ENCODE measurements at regions not wholly inside any gene's neighbourhood (a gene's known extent, or its start where the extent isn't known, plus 50 kb on each side); places are given as distances from the start of the nearest gene placed in this dataset.

- DNase-seq (ENCODE audit: low spot score) = no peak
These were observed 163.5 kb upstream of the LYZL2 start for GRCh38 chr10:30793093-30793492.

GRCh38 chr10:30792025-30792424 lies 162.5 kb upstream of the LYZL2 start:
- no peak for DNase-seq (ENCODE audit: low spot score)

- no peak for DNase-seq (ENCODE audit: low spot score)
These were observed 161.7 kb upstream of the LYZL2 start for GRCh38 chr10:30791197-30791611.

GRCh38 chr10:30789806-30790205 lies 160.3 kb upstream of the LYZL2 start:
- no peak for DNase-seq (ENCODE audit: low spot score)

GRCh38 chr10:30788307-30788706 lies 158.8 kb upstream of the LYZL2 start:
- peak; percentile 40 for DNase-seq (ENCODE audit: low spot score)

GRCh38 chr10:30786906-30787305 lies 157.4 kb upstream of the LYZL2 start:
- DNase-seq (ENCODE audit: low spot score) = no peak

- DNase-seq (ENCODE audit: low spot score) = peak; percentile 55
These were observed 156.6 kb upstream of the LYZL2 start for GRCh38 chr10:30786131-30786530.

- DNase-seq (ENCODE audit: low spot score) = peak; percentile 87
These were observed 155.5 kb upstream of the LYZL2 start for GRCh38 chr10:30784897-30785605.

GRCh38 chr10:30784524-30784896 lies 155.0 kb upstream of the LYZL2 start:
- DNase-seq (ENCODE audit: low spot score) = peak; percentile 21

GRCh38 chr10:30783939-30784501 lies 154.5 kb upstream of the LYZL2 start:
- peak; percentile 79 for DNase-seq (ENCODE audit: low spot score)

- DNase-seq (ENCODE audit: low spot score) = no peak
These were observed 153.2 kb upstream of the LYZL2 start for GRCh38 chr10:30782537-30783461.

- DNase-seq (ENCODE audit: low spot score) = no peak
These were observed 152.6 kb upstream of the LYZL2 start for GRCh38 chr10:30782157-30782536.

GRCh38 chr10:30781670-30782121 lies 152.1 kb upstream of the LYZL2 start:
- DNase-seq (ENCODE audit: low spot score) = no peak

GRCh38 chr10:30778769-30779168 lies 149.2 kb upstream of the LYZL2 start:
- no peak for DNase-seq (ENCODE audit: low spot score)

- DNase-seq (ENCODE audit: low spot score) = peak; percentile 27
These were observed 146.4 kb upstream of the LYZL2 start for GRCh38 chr10:30775779-30776591.

GRCh38 chr10:30774261-30774660 lies 144.7 kb upstream of the LYZL2 start:
- no peak for DNase-seq (ENCODE audit: low spot score)

GRCh38 chr10:30773501-30773900 lies 143.9 kb upstream of the LYZL2 start:
- DNase-seq (ENCODE audit: low spot score) = no peak

GRCh38 chr10:30770816-30771215 lies 141.3 kb upstream of the LYZL2 start:
- DNase-seq (ENCODE audit: low spot score) = no peak

GRCh38 chr10:30770229-30770628 lies 140.7 kb upstream of the LYZL2 start:
- no peak for DNase-seq (ENCODE audit: low spot score)

- DNase-seq (ENCODE audit: low spot score) = no peak
These were observed 139.8 kb upstream of the LYZL2 start for GRCh38 chr10:30769361-30769760.

- no peak for DNase-seq (ENCODE audit: low spot score)
These were observed 136.1 kb upstream of the LYZL2 start for GRCh38 chr10:30765616-30766015.

Data from A172 (cell line).